DND-41 (cell line): ENCODE measurements at regions not wholly inside any gene's neighbourhood (a gene's known extent, or its start where the extent isn't known, plus 50 kb on each side); places are given as distances from the start of the nearest gene placed in this dataset.

Source experiments
- ATAC-seq: fragments of 200-7000 bp; cut with Tn5 transposase; 3 replicates; pipeline ENCODE4 v1.9.1; 2021; ENCODE audit warnings: low read depth; ENCODE audit not compliant: insufficient read depth
- DNase-seq: peaks from one replicate; pipeline ENCODE4 v3.0.0-alpha.2; 2020
- H2AFZ ChIP-seq: 2 replicates; pipeline ENCODE4 v1.6.0; 2012; ENCODE audit warnings: low read depth, low read length
- H3K27ac ChIP-seq: 2 replicates; pipeline ENCODE4 v1.5.1; 2012; ENCODE audit warnings: low read length, inconsistent platforms
- H3K27me3 ChIP-seq: fragments of 200-600 bp; sonication (generic); 2 replicates; pipeline ENCODE4 v1.6.0; 2012; ENCODE audit warnings: low read length, mild to moderate bottlenecking, inconsistent platforms; ENCODE audit not compliant: insufficient read depth, poor library complexity
- H3K36me3 ChIP-seq: 2 replicates; pipeline ENCODE4 v1.5.1; 2012; ENCODE audit warnings: low read length, inconsistent platforms; ENCODE audit not compliant: insufficient read depth
- H3K4me1 ChIP-seq: 2 replicates; pipeline ENCODE4 v1.5.1; 2012; ENCODE audit warnings: mild to moderate bottlenecking, low read length; ENCODE audit not compliant: insufficient read depth
- H3K4me2 ChIP-seq: 2 replicates; pipeline ENCODE4 v1.6.0; 2012; ENCODE audit warnings: mild to moderate bottlenecking, moderate library complexity, low read length, inconsistent platforms; ENCODE audit not compliant: insufficient read depth
- H3K4me3 ChIP-seq, 2 experiments: fragments of 200-600 bp in 1 of 2; shearing (Covaris generic) in 1 of 2; 2 replicates each; pipeline ENCODE4 v1.5.1; 2012 to 2016; ENCODE audit warnings: inconsistent platforms in 2 of 2, low read length in 2 of 2, mild to moderate bottlenecking in 2 of 2, low read depth in 1 of 2, moderate library complexity in 1 of 2
- H3K79me2 ChIP-seq: 2 replicates; pipeline ENCODE4 v1.6.0; 2012; ENCODE audit warnings: low read length, inconsistent platforms; ENCODE audit not compliant: insufficient read depth
- H3K9ac ChIP-seq: 2 replicates; pipeline ENCODE4 v1.6.0; 2012; ENCODE audit warnings: low read depth, mild to moderate bottlenecking, inconsistent platforms, low read length, moderate library complexity
- H3K9me3 ChIP-seq: 2 replicates; pipeline ENCODE4 v1.5.1; 2012; ENCODE audit warnings: low read length, moderate library complexity, mild to moderate bottlenecking, inconsistent platforms; ENCODE audit not compliant: insufficient read depth, severe bottlenecking
- H4K20me1 ChIP-seq: 2 replicates; pipeline ENCODE4 v1.6.0; 2012; ENCODE audit warnings: low read length; ENCODE audit not compliant: insufficient read depth
- CTCF ChIP-seq: IDR thresholded peaks from 2 replicates; pipeline ENCODE4 v1.5.1; 2012; ENCODE audit warnings: borderline replicate concordance, low read length, moderate library complexity, mild to moderate bottlenecking; ENCODE audit not compliant: poor library complexity, severe bottlenecking; ENCODE audit errors: extremely low read depth
- EZH2 ChIP-seq: IDR thresholded peaks from 3 replicates; pipeline ENCODE4 v1.6.1; 2012; ENCODE audit warnings: borderline replicate concordance, low read depth, mild to moderate bottlenecking, moderate library complexity, low read length, inconsistent platforms; ENCODE audit not compliant: severe bottlenecking

- TF ChIP-seq EZH2 = no peak
- TF ChIP-seq CTCF = no peak
- no peak for ATAC-seq
- Histone ChIP-seq H4K20me1 (no peaks in the 10 kb centered on the region), H3K4me2 (no peak overlapping the region), H3K4me3 (no peak overlapping the region), H2AFZ (no peak overlapping the region), H3K9ac (no peak overlapping the region), H3K9me3 (no peaks in the 10 kb centered on the region), H3K4me1 (no peaks in the 10 kb centered on the region), H3K36me3 (no peaks in the 10 kb centered on the region), H3K27me3 (no peaks in the 10 kb centered on the region), H3K27ac (no peak overlapping the region), H3K79me2 (no peaks in the 10 kb centered on the region)
- DNase-seq = no peak
Observed at GRCh38 chr7:138228769-138229168, 152.5 kb downstream of the AKR1D1 start.

GRCh38 chr7:138233189-138233588 is 156.9 kb downstream of the AKR1D1 start:
- Histone ChIP-seq H3K36me3 (no peaks in the 10 kb centered on the region), H3K4me3 (no peak overlapping the region), H3K9me3 (no peaks in the 10 kb centered on the region), H3K27ac (no peak overlapping the region), H3K9ac (no peak overlapping the region), H3K79me2 (no peaks in the 10 kb centered on the region), H2AFZ (no peak overlapping the region), H3K27me3 (no peaks in the 10 kb centered on the region), H3K4me1 (no peaks in the 10 kb centered on the region), H4K20me1 (no peaks in the 10 kb centered on the region), H3K4me2 (no peak overlapping the region)
- peak; percentile 29 for DNase-seq
- no peak for TF ChIP-seq CTCF
- no peak for TF ChIP-seq EZH2
- ATAC-seq = peak; percentile 57

- Histone ChIP-seq H3K9ac (no peak overlapping the region), H3K4me2 (no peak overlapping the region), H3K36me3 (no peaks in the 10 kb centered on the region), H3K9me3 (peaks cover 2% of the 10 kb centered on the region), H3K4me1 (no peaks in the 10 kb centered on the region), H3K27ac (no peak overlapping the region), H3K79me2 (no peaks in the 10 kb centered on the region), H3K27me3 (no peaks in the 10 kb centered on the region), H3K4me3 (no peak overlapping the region), H4K20me1 (no peaks in the 10 kb centered on the region), H2AFZ (no peak overlapping the region)
- no peak for DNase-seq
- no peak for ATAC-seq
- TF ChIP-seq EZH2 (no peak), CTCF (no peak)
Observed at GRCh38 chr7:138235207-138235606, 158.9 kb downstream of the AKR1D1 start.

GRCh38 chr7:138237995-138238394 is 161.7 kb downstream of the AKR1D1 start:
- H4K20me1 ChIP-seq = no peaks in the 10 kb centered on the region
- no peak overlapping the region for H3K4me2 ChIP-seq
- no peaks in the 10 kb centered on the region for H3K27me3 ChIP-seq
- no peaks in the 10 kb centered on the region for H3K79me2 ChIP-seq
- no peak overlapping the region for H2AFZ ChIP-seq
- no peak for ATAC-seq
- no peaks in the 10 kb centered on the region for H3K4me1 ChIP-seq
- no peak overlapping the region for H3K27ac ChIP-seq
- H3K36me3 ChIP-seq = no peaks in the 10 kb centered on the region
- H3K9ac ChIP-seq = no peak overlapping the region
- TF ChIP-seq EZH2 (no peak), CTCF (no peak)
- H3K9me3 ChIP-seq = peaks cover 2% of the 10 kb centered on the region
- no peak for DNase-seq
- no peak overlapping the region for H3K4me3 ChIP-seq
